ENCODE measurements at regions not wholly inside any gene's neighbourhood (a gene's known extent, or its start where the extent isn't known, plus 50 kb on each side); places are given as distances from the start of the nearest gene placed in this dataset.

- Histone ChIP-seq H3K9ac (ENCODE audit: low read length in 2 of 2) (no peak overlapping the region), H3K4me3 (ENCODE audit: low read length in 2 of 2) (no peak overlapping the region), H3K27ac (ENCODE audit: low read length) (no peak overlapping the region), H3K9me3 (ENCODE audit: control insufficient read depth in 2 of 2, low read length in 2 of 2) (no peaks in the 10 kb centered on the region), H3K36me3 (ENCODE audit: control insufficient read depth in 2 of 2, insufficient read depth in 2 of 2, low read length in 2 of 2) (no peaks in the 10 kb centered on the region), H3K4me1 (ENCODE audit: control insufficient read depth, insufficient read depth, low read length) (no peaks in the 10 kb centered on the region), H3K27me3 (ENCODE audit: control insufficient read depth in 1 of 2, insufficient read depth in 2 of 2, low read length in 2 of 2) (no peaks in the 10 kb centered on the region)
These were observed 391.9 kb downstream of the DLEU7 start for GRCh38 chr13:50451609-50452008.

DNA sequence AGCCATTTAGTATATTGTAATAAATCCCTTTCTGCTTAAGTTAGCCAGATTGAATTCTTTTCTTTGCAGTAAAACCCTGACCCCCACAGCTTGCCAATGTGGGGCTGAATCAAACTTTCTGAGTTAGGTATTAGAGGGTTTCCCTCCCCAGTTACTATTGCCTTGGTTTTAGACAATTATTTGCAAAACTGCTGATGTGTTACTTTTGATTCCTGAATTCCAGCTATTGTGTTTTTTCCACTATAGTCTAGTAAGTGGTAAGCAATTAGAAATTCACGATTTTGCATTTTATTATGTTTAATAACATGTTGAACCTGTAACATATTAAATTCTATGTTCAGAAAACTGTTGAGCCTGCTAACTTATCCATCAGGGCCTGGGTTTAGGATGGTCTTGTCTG is 391.5 kb downstream of the DLEU7 start:
- Histone ChIP-seq H3K9me3 (ENCODE audit: control insufficient read depth in 2 of 2, low read length in 2 of 2) (no peaks in the 10 kb centered on the region), H3K27ac (ENCODE audit: low read length) (no peak overlapping the region), H3K4me1 (ENCODE audit: control insufficient read depth, insufficient read depth, low read length) (no peaks in the 10 kb centered on the region), H3K4me3 (ENCODE audit: low read length in 2 of 2) (no peak overlapping the region), H3K36me3 (ENCODE audit: control insufficient read depth in 2 of 2, insufficient read depth in 2 of 2, low read length in 2 of 2) (no peaks in the 10 kb centered on the region), H3K27me3 (ENCODE audit: control insufficient read depth in 1 of 2, insufficient read depth in 2 of 2, low read length in 2 of 2) (no peaks in the 10 kb centered on the region), H3K9ac (ENCODE audit: low read length in 2 of 2) (no peak overlapping the region)

GRCh38 chr13:50452756-50453155 is 390.7 kb downstream of the DLEU7 start:
- Histone ChIP-seq H3K27ac (ENCODE audit: low read length) (no peak overlapping the region), H3K4me3 (ENCODE audit: low read length in 2 of 2) (no peak overlapping the region), H3K4me1 (ENCODE audit: control insufficient read depth, insufficient read depth, low read length) (no peaks in the 10 kb centered on the region)

DNA sequence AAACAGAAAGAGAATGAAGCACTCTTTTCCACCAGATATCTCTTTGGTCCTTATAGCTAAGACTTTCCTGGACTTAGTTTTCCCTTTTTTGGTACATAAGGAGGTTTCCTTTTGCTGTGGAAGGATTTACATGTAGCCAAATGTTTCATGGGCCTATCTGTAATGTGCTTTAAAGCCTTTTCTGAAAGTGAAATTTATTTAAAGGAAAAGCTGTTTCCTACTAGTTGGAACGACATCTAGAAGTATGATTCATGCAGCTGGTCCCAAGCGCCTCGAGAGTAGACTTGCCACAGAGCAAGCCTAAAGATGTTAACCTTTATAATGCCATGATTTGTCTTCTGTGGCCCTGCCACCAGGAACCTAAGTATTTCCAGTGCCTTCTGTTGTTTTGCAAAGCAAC is 390.3 kb downstream of the DLEU7 start:
- Histone ChIP-seq H3K9me3 (ENCODE audit: control insufficient read depth in 2 of 2, low read length in 2 of 2) (no peaks in the 10 kb centered on the region), H3K27me3 (ENCODE audit: control insufficient read depth in 1 of 2, insufficient read depth in 2 of 2, low read length in 2 of 2) (no peaks in the 10 kb centered on the region), H3K36me3 (ENCODE audit: control insufficient read depth in 2 of 2, insufficient read depth in 2 of 2, low read length in 2 of 2) (no peaks in the 10 kb centered on the region), H3K4me3 (ENCODE audit: low read length in 2 of 2) (no peak overlapping the region), H3K4me1 (ENCODE audit: control insufficient read depth, insufficient read depth, low read length) (no peaks in the 10 kb centered on the region), H3K9ac (ENCODE audit: low read length in 2 of 2) (no peak overlapping the region), H3K27ac (ENCODE audit: low read length) (no peak overlapping the region)

More at GRCh38 chr13:50452756-50453155, 390.7 kb downstream of the DLEU7 start:
- no peaks in the 10 kb centered on the region for H3K36me3 ChIP-seq (ENCODE audit: control insufficient read depth in 2 of 2, insufficient read depth in 2 of 2, low read length in 2 of 2)
- H3K9ac ChIP-seq (ENCODE audit: low read length in 2 of 2): no peak overlapping the region
- no peaks in the 10 kb centered on the region for H3K27me3 ChIP-seq (ENCODE audit: control insufficient read depth in 1 of 2, insufficient read depth in 2 of 2, low read length in 2 of 2)
- no peaks in the 10 kb centered on the region for H3K9me3 ChIP-seq (ENCODE audit: control insufficient read depth in 2 of 2, low read length in 2 of 2)

- H3K9me3 ChIP-seq (ENCODE audit: control insufficient read depth in 2 of 2, low read length in 2 of 2): no peaks in the 10 kb centered on the region
- no peaks in the 10 kb centered on the region for H3K4me1 ChIP-seq (ENCODE audit: control insufficient read depth, insufficient read depth, low read length)
- no peaks in the 10 kb centered on the region for H3K27me3 ChIP-seq (ENCODE audit: control insufficient read depth in 1 of 2, insufficient read depth in 2 of 2, low read length in 2 of 2)
- H3K9ac ChIP-seq (ENCODE audit: low read length in 2 of 2): no peak overlapping the region
- H3K4me3 ChIP-seq (ENCODE audit: low read length in 2 of 2): no peak overlapping the region
- no peak overlapping the region for H3K27ac ChIP-seq (ENCODE audit: low read length)
- H3K36me3 ChIP-seq (ENCODE audit: control insufficient read depth in 2 of 2, insufficient read depth in 2 of 2, low read length in 2 of 2): no peaks in the 10 kb centered on the region
These were observed 387.4 kb downstream of the DLEU7 start for GRCh38 chr13:50456111-50456510.

DNA sequence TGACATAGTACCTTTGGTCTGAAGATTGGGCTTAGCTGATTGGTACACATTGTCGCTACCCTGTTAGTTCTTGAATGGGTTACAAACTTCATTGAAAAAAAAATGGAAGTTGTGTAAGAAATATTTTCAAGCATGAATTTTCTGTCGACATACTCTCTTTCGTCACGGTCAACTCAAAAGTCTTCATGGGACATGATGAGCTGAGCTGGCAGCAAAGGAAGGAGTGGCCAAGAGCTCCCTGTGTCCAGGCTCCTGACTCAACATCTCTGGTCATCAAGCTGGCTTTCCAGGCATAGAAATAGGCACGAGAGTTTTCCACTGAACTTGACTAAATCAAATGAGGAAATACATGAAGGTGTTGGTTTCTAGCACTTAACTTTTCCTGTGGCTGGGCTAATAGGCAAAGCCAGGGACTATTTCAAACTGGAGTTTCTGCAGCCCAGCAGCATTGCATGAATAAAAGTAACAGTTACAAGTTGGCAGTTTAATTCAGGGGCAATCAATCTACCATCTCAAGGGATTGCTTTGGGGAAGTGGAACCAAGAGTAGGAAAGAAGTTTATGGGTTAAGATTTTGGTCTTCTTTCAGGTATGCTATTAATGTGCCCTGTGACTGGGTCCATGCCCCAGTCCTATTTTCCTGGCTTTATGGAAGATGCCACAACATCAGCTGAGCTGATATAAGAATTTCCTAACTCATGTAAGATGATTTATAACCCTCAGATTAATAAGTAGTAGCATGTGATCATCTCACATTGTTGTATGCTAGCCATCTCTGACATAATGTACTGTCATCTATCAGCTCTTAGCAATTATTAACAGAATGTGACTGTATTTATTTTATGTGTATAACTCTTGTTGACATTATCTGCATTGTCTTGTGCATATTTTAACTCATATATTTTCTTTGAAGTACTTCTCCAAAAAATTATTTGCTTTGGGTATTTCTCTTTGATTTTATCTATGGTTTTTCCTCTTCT is 385.8 kb downstream of the DLEU7 start:
- Histone ChIP-seq H3K4me3 (ENCODE audit: low read length in 2 of 2) (no peak overlapping the region), H3K27ac (ENCODE audit: low read length) (no peak overlapping the region), H3K4me1 (ENCODE audit: control insufficient read depth, insufficient read depth, low read length) (no peaks in the 10 kb centered on the region), H3K9ac (ENCODE audit: low read length in 2 of 2) (no peak overlapping the region), H3K27me3 (ENCODE audit: control insufficient read depth in 1 of 2, insufficient read depth in 2 of 2, low read length in 2 of 2) (no peaks in the 10 kb centered on the region), H3K9me3 (ENCODE audit: control insufficient read depth in 2 of 2, low read length in 2 of 2) (no peaks in the 10 kb centered on the region), H3K36me3 (ENCODE audit: control insufficient read depth in 2 of 2, insufficient read depth in 2 of 2, low read length in 2 of 2) (no peaks in the 10 kb centered on the region)

GRCh38 chr13:50459046-50459445 is 384.4 kb downstream of the DLEU7 start:
- Histone ChIP-seq H3K27ac (ENCODE audit: low read length) (no peak overlapping the region), H3K9ac (ENCODE audit: low read length in 2 of 2) (no peak overlapping the region), H3K27me3 (ENCODE audit: control insufficient read depth in 1 of 2, insufficient read depth in 2 of 2, low read length in 2 of 2) (no peaks in the 10 kb centered on the region), H3K36me3 (ENCODE audit: control insufficient read depth in 2 of 2, insufficient read depth in 2 of 2, low read length in 2 of 2) (no peaks in the 10 kb centered on the region), H3K4me1 (ENCODE audit: control insufficient read depth, insufficient read depth, low read length) (no peaks in the 10 kb centered on the region), H3K9me3 (ENCODE audit: control insufficient read depth in 2 of 2, low read length in 2 of 2) (no peaks in the 10 kb centered on the region), H3K4me3 (ENCODE audit: low read length in 2 of 2) (no peak overlapping the region)

- no peaks in the 10 kb centered on the region for H3K27me3 ChIP-seq (ENCODE audit: control insufficient read depth in 1 of 2, insufficient read depth in 2 of 2, low read length in 2 of 2)
- no peaks in the 10 kb centered on the region for H3K9me3 ChIP-seq (ENCODE audit: control insufficient read depth in 2 of 2, low read length in 2 of 2)
- H3K4me3 ChIP-seq (ENCODE audit: low read length in 2 of 2): no peak overlapping the region
- no peaks in the 10 kb centered on the region for H3K36me3 ChIP-seq (ENCODE audit: control insufficient read depth in 2 of 2, insufficient read depth in 2 of 2, low read length in 2 of 2)
- no peaks in the 10 kb centered on the region for H3K4me1 ChIP-seq (ENCODE audit: control insufficient read depth, insufficient read depth, low read length)
- H3K27ac ChIP-seq (ENCODE audit: low read length): no peak overlapping the region
- H3K9ac ChIP-seq (ENCODE audit: low read length in 2 of 2): no peak overlapping the region
These were observed 383.8 kb downstream of the DLEU7 start for GRCh38 chr13:50459658-50460057.

DNA sequence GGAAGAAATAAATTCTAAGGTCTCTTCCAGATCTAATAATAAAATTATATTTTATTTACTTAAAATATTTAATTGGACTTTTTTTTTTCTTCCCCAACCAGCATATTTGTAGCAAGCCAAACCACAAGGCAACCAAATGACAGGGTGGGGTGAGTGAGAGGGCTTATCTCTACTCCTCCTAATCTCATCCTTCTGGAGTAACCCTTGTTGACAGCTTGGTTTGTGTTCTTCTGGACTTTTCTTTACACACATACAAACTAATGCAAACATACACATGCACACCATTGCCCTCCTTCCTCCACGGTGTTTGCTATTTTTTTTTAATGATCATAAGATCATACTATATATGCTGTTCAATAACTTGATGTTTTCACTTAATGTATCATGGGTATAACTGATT is 383.1 kb downstream of the DLEU7 start:
- H3K4me1 ChIP-seq (ENCODE audit: control insufficient read depth, insufficient read depth, low read length): no peaks in the 10 kb centered on the region

GRCh38 chr13:50461189-50461588 is 382.3 kb downstream of the DLEU7 start:
- Histone ChIP-seq H3K27me3 (ENCODE audit: control insufficient read depth in 1 of 2, insufficient read depth in 2 of 2, low read length in 2 of 2) (no peaks in the 10 kb centered on the region), H3K9me3 (ENCODE audit: control insufficient read depth in 2 of 2, low read length in 2 of 2) (no peaks in the 10 kb centered on the region)

More for the DNA sequence above, 383.1 kb downstream of the DLEU7 start:
- no peaks in the 10 kb centered on the region for H3K27me3 ChIP-seq (ENCODE audit: control insufficient read depth in 1 of 2, insufficient read depth in 2 of 2, low read length in 2 of 2)
- no peak overlapping the region for H3K4me3 ChIP-seq (ENCODE audit: low read length in 2 of 2)
- no peaks in the 10 kb centered on the region for H3K9me3 ChIP-seq (ENCODE audit: control insufficient read depth in 2 of 2, low read length in 2 of 2)
- H3K27ac ChIP-seq (ENCODE audit: low read length): no peak overlapping the region
- H3K9ac ChIP-seq (ENCODE audit: low read length in 2 of 2): no peak overlapping the region
- H3K36me3 ChIP-seq (ENCODE audit: control insufficient read depth in 2 of 2, insufficient read depth in 2 of 2, low read length in 2 of 2): no peaks in the 10 kb centered on the region

DNA sequence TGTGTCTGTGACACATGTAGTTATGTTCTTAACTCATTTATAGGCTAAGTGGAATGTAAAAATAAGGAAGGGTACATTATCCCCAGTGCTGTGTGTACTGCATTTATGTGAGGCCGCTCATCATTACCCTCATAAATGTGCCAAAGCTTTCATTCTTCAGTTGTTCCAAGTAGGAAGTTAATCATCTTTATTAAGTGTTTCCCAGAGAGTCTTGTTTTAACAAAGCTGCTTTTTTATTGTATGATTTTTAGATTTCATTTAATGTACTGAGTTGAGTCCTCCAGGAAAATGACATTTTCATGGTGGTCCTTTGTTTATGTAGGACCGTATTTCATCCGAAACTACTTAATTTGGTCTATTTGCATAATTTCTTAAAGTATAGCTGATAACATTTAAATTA is 379.8 kb downstream of the DLEU7 start:
- Histone ChIP-seq H3K9me3 (ENCODE audit: control insufficient read depth in 2 of 2, low read length in 2 of 2) (no peaks in the 10 kb centered on the region), H3K36me3 (ENCODE audit: control insufficient read depth in 2 of 2, insufficient read depth in 2 of 2, low read length in 2 of 2) (no peaks in the 10 kb centered on the region), H3K27ac (ENCODE audit: low read length) (no peak overlapping the region), H3K9ac (ENCODE audit: low read length in 2 of 2) (no peak overlapping the region), H3K4me1 (ENCODE audit: control insufficient read depth, insufficient read depth, low read length) (no peaks in the 10 kb centered on the region), H3K27me3 (ENCODE audit: control insufficient read depth in 1 of 2, insufficient read depth in 2 of 2, low read length in 2 of 2) (no peaks in the 10 kb centered on the region), H3K4me3 (ENCODE audit: low read length in 2 of 2) (no peak overlapping the region)

More at GRCh38 chr13:50461189-50461588, 382.3 kb downstream of the DLEU7 start:
- Histone ChIP-seq H3K36me3 (ENCODE audit: control insufficient read depth in 2 of 2, insufficient read depth in 2 of 2, low read length in 2 of 2) (no peaks in the 10 kb centered on the region), H3K4me3 (ENCODE audit: low read length in 2 of 2) (no peak overlapping the region), H3K9ac (ENCODE audit: low read length in 2 of 2) (no peak overlapping the region), H3K4me1 (ENCODE audit: control insufficient read depth, insufficient read depth, low read length) (no peaks in the 10 kb centered on the region), H3K27ac (ENCODE audit: low read length) (no peak overlapping the region)
